PC-3 (cell line): ENCODE measurements at regions not wholly inside any gene's neighbourhood (a gene's known extent, or its start where the extent isn't known, plus 50 kb on each side); places are given as distances from the start of the nearest gene placed in this dataset.

Experiments used
- ATAC-seq: fragments of 200-7000 bp; cut with Tn5 transposase; 2 replicates; pipeline ENCODE4 v1.9.1; 2020; ENCODE audit warnings: mild to moderate bottlenecking, moderate library complexity
- BruUV-seq: library from RNA; stranded (reverse); fragments of 400-500 nt; replicated peaks from 2 replicates; lab custom pipeline; 2021; lab: Mats Ljungman, UMichigan
- CTCF ChIA-PET: fragments of 300-600 bp; sonication (Branson Sonifier 250); formaldehyde crosslinking; loops from one replicate; lab custom pipeline; 2022; ENCODE audit warnings: antibody characterized with exemption; lab: Charles Lee
- POLR2A ChIA-PET: fragments of 300-600 bp; sonication (Branson Sonifier 250); formaldehyde crosslinking; loops from one replicate; lab custom pipeline; 2022; ENCODE audit warnings: antibody characterized with exemption; ENCODE audit not compliant: unreplicated experiment; lab: Charles Lee
- DNase-seq: peaks from one replicate; pipeline ENCODE4 v3.0.0-alpha.2; 2015
- H2AFZ ChIP-seq: fragments of 300-600 bp; sonication (generic); 2 replicates; pipeline ENCODE4 v1.6.0; 2016; ENCODE audit warnings: antibody characterized with exemption, low read length
- H3F3A ChIP-seq: fragments of 300-600 bp; sonication (generic); one replicate; pipeline ENCODE4 v1.6.0; 2017; ENCODE audit warnings: antibody characterized with exemption, low read length, control low read depth, mild to moderate bottlenecking; ENCODE audit not compliant: unreplicated experiment
- H3K27ac ChIP-seq: fragments of 300-600 bp; sonication (generic); 2 replicates; pipeline ENCODE4 v1.5.1; 2016; ENCODE audit warnings: mild to moderate bottlenecking, low read length
- H3K27me3 ChIP-seq: fragments of 300-600 bp; sonication (generic); 2 replicates; pipeline ENCODE4 v1.6.1; 2016; ENCODE audit warnings: low read length, mixed read lengths
- H3K36me3 ChIP-seq: fragments of 300-600 bp; sonication (generic); 2 replicates; pipeline ENCODE4 v1.6.1; 2016; ENCODE audit warnings: low read depth, mixed run types, low read length, mixed read lengths
- H3K4me1 ChIP-seq: fragments of 300-600 bp; sonication (generic); 2 replicates; pipeline ENCODE4 v1.5.1; 2016; ENCODE audit warnings: low read length; ENCODE audit not compliant: insufficient read depth
- H3K4me2 ChIP-seq: fragments of 300-600 bp; sonication (generic); 2 replicates; pipeline ENCODE4 v1.6.0; 2016; ENCODE audit warnings: low read length
- H3K4me3 ChIP-seq: fragments of 300-600 bp; sonication (generic); 2 replicates; pipeline ENCODE4 v1.5.1; 2016; ENCODE audit warnings: mild to moderate bottlenecking, low read length, mixed read lengths
- H3K79me2 ChIP-seq: fragments of 300-600 bp; sonication (generic); 2 replicates; pipeline ENCODE4 v1.6.1; 2017; ENCODE audit warnings: low read length, mixed read lengths
- H3K9ac ChIP-seq: fragments of 300-600 bp; sonication (generic); 2 replicates; pipeline ENCODE4 v1.6.0; 2016; ENCODE audit warnings: mild to moderate bottlenecking, low read length
- H3K9me2 ChIP-seq: fragments of 300-600 bp; sonication (generic); replicated peaks from 2 replicates; pipeline ENCODE4 v1.6.1; 2016; ENCODE audit warnings: mixed run types, low read length, mixed read lengths
- H3K9me3 ChIP-seq: fragments of 300-600 bp; sonication (generic); 2 replicates; pipeline ENCODE4 v1.6.1; 2016; ENCODE audit warnings: low read length, mixed read lengths
- H4K20me1 ChIP-seq: fragments of 300-600 bp; sonication (generic); 2 replicates; pipeline ENCODE4 v1.6.1; 2016; ENCODE audit warnings: low read length, mixed read lengths
- EZH2 ChIP-seq: fragments of 300-600 bp; sonication (generic); IDR thresholded peaks from one replicate; pipeline ENCODE4 v1.6.1; 2017; ENCODE audit warnings: antibody characterized with exemption, mild to moderate bottlenecking, low read length; ENCODE audit not compliant: unreplicated experiment
- EZH2phosphoT487 ChIP-seq: fragments of 300-600 bp; sonication (generic); IDR thresholded peaks from 2 replicates; pipeline ENCODE4 v1.6.1; 2018; ENCODE audit warnings: mild to moderate bottlenecking, antibody characterized with exemption, low read length, borderline replicate concordance
- intact Hi-C: fragments of 100-400 bp; cut with micrococcal nuclease; formaldehyde crosslinking; loops from 2 replicates; pipeline ENCODE4 v1.9.0; 2023
- TF ChIP-seq, protein P1 (sequence below): fragments of 300-600 bp; sonication (generic); conservative IDR thresholded peaks from 2 replicates; pipeline ENCODE4 v1.5.1; 2017; ENCODE audit warnings: antibody characterized with exemption, low read depth, mild to moderate bottlenecking, low read length

DNA sequence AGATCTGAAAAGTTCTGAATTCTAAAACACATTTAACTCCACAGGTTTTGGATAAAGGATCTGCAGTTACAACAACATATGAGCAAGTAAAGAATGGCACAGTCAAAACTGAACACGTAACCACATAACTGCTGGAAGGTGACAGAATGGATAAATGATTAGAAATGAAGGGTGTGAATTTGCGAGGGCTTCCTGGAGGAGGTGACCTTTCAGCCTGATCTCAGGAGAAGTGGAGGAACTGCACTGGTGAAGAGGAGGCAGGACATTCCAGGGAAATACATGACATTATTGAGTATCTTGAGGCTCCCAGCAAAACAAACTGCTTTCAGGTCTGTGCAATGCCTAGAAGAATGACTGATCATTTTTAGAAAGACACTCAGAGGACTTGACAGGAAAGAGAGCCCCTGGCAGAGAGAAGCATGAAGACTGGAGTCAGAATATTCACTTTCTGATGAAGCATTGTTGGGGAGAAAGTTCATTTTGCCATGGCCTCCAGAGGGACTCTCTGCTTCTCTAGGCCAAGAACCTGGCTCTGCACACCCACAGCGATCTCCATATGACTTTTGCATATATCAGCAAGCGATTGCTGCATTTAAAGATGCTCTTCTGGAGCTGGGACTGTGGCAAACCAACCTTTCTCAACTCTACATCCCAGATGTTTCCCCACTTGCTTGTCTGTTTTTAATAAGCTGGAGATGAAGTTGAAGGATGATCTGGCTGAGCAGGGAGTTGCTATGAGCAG, 122.7 kb upstream of the FAM78B start:
- DNase-seq, result no peak
- H3K27me3 ChIP-seq, result peaks cover 15% of the 10 kb centered on the region; the same call in 1 of the 2 replicates
- intact Hi-C loops, result no loop called here
- no peaks in the 10 kb centered on the region for H4K20me1 ChIP-seq
- H3K9me3 ChIP-seq, result no peaks in the 10 kb centered on the region
- no peak for ATAC-seq
- POLR2A ChIA-PET, result no interaction called here
- no peaks in the 10 kb centered on the region for H3K4me1 ChIP-seq
- H3K9ac ChIP-seq, result no peak overlapping the region
- no peaks in the 10 kb centered on the region for H3F3A ChIP-seq
- no peaks in the 10 kb centered on the region for H3K79me2 ChIP-seq
- H3K4me3 ChIP-seq, result no peak overlapping the region
- no peak overlapping the region for H3K4me2 ChIP-seq
- TF ChIP-seq, protein P1, sequence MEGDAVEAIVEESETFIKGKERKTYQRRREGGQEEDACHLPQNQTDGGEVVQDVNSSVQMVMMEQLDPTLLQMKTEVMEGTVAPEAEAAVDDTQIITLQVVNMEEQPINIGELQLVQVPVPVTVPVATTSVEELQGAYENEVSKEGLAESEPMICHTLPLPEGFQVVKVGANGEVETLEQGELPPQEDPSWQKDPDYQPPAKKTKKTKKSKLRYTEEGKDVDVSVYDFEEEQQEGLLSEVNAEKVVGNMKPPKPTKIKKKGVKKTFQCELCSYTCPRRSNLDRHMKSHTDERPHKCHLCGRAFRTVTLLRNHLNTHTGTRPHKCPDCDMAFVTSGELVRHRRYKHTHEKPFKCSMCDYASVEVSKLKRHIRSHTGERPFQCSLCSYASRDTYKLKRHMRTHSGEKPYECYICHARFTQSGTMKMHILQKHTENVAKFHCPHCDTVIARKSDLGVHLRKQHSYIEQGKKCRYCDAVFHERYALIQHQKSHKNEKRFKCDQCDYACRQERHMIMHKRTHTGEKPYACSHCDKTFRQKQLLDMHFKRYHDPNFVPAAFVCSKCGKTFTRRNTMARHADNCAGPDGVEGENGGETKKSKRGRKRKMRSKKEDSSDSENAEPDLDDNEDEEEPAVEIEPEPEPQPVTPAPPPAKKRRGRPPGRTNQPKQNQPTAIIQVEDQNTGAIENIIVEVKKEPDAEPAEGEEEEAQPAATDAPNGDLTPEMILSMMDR, result no peak
- TF ChIP-seq EZH2, result no peak
- no peak for TF ChIP-seq EZH2phosphoT487
- H3K27ac ChIP-seq, result no peak overlapping the region
- H2AFZ ChIP-seq, result no peak overlapping the region
- no peaks in the 10 kb centered on the region for H3K9me2 ChIP-seq
- BruUV-seq, result no TSS peak
- H3K36me3 ChIP-seq, result no peaks in the 10 kb centered on the region
- CTCF ChIA-PET, result no interaction called here

GRCh38 chr1:166295656-166296055, 128.9 kb upstream of the FAM78B start:
- H4K20me1 ChIP-seq, result no peaks in the 10 kb centered on the region
- H3F3A ChIP-seq, result no peaks in the 10 kb centered on the region
- H3K4me2 ChIP-seq, result no peak overlapping the region
- no peak overlapping the region for H3K4me3 ChIP-seq
- ChIA-PET CTCF (no interaction called here), POLR2A (no interaction called here)
- H3K27ac ChIP-seq, result no peak overlapping the region
- no peaks in the 10 kb centered on the region for H3K36me3 ChIP-seq
- H3K9me3 ChIP-seq, result no peaks in the 10 kb centered on the region
- intact Hi-C loops, result no loop called here
- H3K27me3 ChIP-seq, result peaks cover 19% of the 10 kb centered on the region; the same call in 1 of the 2 replicates
- no peaks in the 10 kb centered on the region for H3K9me2 ChIP-seq
- no peak for DNase-seq
- H3K79me2 ChIP-seq, result no peaks in the 10 kb centered on the region
- no peak overlapping the region for H2AFZ ChIP-seq
- no TSS peak for BruUV-seq
- H3K4me1 ChIP-seq, result no peaks in the 10 kb centered on the region
- TF ChIP-seq, protein P1, result no peak
- TF ChIP-seq EZH2 (no peak), EZH2phosphoT487 (no peak)
- no peak overlapping the region for H3K9ac ChIP-seq
- ATAC-seq, result no peak

GRCh38 chr1:166297993-166298392, 131.2 kb upstream of the FAM78B start:
- no TSS peak for BruUV-seq
- no peaks in the 10 kb centered on the region for H3F3A ChIP-seq
- POLR2A ChIA-PET, result no interaction called here
- TF ChIP-seq EZH2 (no peak), EZH2phosphoT487 (no peak)
- TF ChIP-seq, protein P1, result no peak
- intact Hi-C loops, result no loop called here
- H3K27ac ChIP-seq, result no peak overlapping the region
- H2AFZ ChIP-seq, result no peak overlapping the region
- ATAC-seq (no peak), DNase-seq (no peak)
- CTCF ChIA-PET, result no interaction called here
- H3K79me2 ChIP-seq, result no peaks in the 10 kb centered on the region
- no peak overlapping the region for H3K9ac ChIP-seq
- no peaks in the 10 kb centered on the region for H4K20me1 ChIP-seq
- H3K4me3 ChIP-seq, result no peak overlapping the region
- no peaks in the 10 kb centered on the region for H3K36me3 ChIP-seq
- H3K9me3 ChIP-seq, result no peaks in the 10 kb centered on the region
- H3K4me1 ChIP-seq, result no peaks in the 10 kb centered on the region
- no peaks in the 10 kb centered on the region for H3K9me2 ChIP-seq
- no peak overlapping the region for H3K4me2 ChIP-seq
- H3K27me3 ChIP-seq, result peaks cover 16% of the 10 kb centered on the region; the same call in 1 of the 2 replicates
